Astrocyte (in vitro differentiated cells and primary cell): ENCODE measurements at regions not wholly inside any gene's neighbourhood (a gene's known extent, or its start where the extent isn't known, plus 50 kb on each side); places are given as distances from the start of the nearest gene placed in this dataset.

Experiments used
- CTCF ChIP-seq: IDR thresholded peaks from 2 replicates; pipeline ENCODE4 v1.5.1; 2011; ENCODE audit warnings: low read depth, mild to moderate bottlenecking, inconsistent platforms, low read length, moderate library complexity; ENCODE audit not compliant: insufficient read depth
- EZH2 ChIP-seq: IDR thresholded peaks from 2 replicates; pipeline ENCODE4 v1.6.1; 2012; ENCODE audit warnings: mild to moderate bottlenecking, low read length, inconsistent platforms; ENCODE audit not compliant: insufficient read depth

DNA sequence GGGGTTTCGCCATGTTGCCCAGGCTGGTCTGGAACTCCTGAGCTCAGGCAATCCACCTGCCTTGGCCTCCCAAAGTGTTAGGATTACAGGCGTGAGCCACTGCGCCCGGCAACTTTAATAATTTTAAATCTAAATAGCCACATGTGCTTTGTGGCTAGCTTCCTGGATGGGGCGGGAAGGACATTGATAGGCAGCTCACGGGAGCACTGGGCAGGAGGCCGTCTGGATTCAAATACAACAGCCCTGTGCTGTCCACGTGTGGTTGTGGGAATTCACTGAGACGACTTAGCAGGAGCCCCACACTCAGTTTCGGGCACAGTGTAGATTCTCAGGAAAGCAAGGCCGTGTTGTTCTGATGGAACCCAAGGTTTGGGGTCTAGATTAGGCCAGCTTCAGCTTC, 177.1 kb downstream of the ETS2 start:
- TF ChIP-seq CTCF (no peak), EZH2 (no peak)
